ENCODE measurements at regions not wholly inside any gene's neighbourhood (a gene's known extent, or its start where the extent isn't known, plus 50 kb on each side); places are given as distances from the start of the nearest gene placed in this dataset.

GRCh38 chrX:138408101-138408500 lies 303.4 kb downstream of the FGF13 start:
- TF ChIP-seq CTCF (conservative IDR thresholded peaks at IDR 0.05 in 1 of 2, IDR thresholded peaks at IDR 0.05 in 1 of 2; ENCODE audit: low read depth in 1 of 2, low read length in 2 of 2) = no peak
- TF ChIP-seq EZH2 (IDR thresholded peaks at IDR 0.05; ENCODE audit: low read length, missing control alignments) = no peak

Measured in fibroblast of lung (primary cell).